GF-D8 (cell line): ENCODE measurements at regions not wholly inside any gene's neighbourhood (a gene's known extent, or its start where the extent isn't known, plus 50 kb on each side); places are given as distances from the start of the nearest gene placed in this dataset.

Source experiments
- DNase-seq: peaks from one replicate; lab custom pipeline; 2025; lab: John Stamatoyannopoulos, UW

DNA sequence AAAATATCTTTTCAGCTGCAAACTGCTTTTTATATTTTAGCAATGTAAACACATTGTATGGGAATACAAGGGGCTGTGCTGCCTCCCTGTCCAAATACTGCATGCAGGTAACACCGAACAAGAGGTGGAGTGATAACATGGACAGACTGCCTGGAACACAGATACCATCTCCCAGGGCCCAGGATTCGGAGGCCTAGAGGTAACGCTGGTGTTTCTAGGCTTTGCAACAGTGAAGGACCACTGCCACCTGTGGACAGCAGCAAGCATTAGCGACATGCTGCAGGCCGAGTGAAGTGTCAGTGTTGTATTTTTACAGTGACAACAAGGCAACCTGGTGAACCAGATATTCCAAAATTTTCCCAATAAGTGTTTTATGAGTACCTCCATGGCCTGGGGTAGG is 379.1 kb downstream of the DMRT2 start:
- DNase-seq: no peak

DNA sequence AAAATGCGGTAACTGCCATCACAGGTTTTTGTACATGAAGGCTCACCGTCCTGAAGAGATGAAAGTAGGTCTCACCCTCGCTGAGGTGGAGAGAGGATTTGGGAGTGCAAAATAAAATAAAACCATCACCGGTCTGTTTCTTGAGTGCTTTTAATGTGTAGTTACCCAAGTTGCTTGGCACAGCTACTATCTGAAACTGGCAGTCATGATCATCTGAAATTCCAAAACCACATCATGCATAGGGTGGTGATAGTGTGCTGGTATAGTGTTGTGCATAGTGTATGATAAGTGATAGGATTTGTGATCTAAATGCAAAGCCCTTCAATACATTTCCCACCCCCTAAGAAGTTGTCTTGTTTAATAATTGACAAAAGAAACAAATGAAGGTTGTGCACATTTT is 381.3 kb downstream of the DMRT2 start:
- no peak for DNase-seq

DNA sequence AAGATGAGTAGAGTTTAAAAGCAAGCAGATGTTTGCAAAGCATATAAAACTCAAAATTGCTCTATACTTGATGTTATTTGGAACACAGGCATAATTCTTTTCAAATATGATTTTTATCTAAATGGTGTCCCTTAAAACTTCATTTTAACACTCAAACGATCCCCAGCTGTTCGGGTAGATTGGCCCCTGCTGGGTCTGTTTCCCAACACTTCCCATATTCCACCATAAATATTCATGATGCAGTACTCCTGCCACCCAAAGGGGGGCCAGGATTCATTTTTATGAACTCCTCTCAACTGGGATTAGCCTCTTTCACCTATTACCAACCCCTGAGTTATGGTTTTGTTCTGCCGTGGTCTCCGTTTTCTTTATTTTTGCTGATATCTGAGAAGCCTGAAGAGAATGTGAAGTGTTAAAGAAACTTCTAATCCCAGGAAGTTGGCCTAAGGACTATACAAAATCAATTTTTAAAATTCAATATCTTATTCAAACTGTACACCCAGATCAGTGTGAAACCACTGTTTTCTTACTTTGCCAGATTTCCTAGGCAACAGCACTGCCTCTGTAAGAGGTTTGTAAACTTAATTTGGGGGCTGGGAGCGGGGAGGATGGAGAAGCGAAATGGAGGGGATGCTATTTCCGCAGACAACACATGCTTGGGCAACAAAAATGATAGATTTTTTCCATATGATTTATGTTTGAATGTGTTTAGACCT is 384.1 kb downstream of the DMRT2 start:
- no peak for DNase-seq

DNA sequence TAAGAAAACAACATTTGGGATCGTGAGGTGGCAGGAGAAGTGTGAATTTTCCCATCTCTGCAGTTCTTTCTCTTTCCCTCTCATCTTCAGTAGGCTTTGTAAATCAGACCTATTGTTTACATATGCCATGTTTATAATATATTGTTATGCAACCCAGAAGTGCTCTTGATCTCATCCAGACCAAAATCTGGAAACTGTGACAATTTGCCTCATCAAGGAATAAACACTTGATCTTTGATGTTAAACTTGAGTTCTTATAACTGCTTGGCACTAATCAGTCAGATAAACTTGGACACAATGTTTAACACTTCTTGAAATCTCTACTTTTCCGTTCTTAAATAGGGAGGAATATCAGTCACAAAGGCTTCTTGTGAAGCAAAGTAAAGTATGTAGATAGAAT is 384.7 kb downstream of the DMRT2 start:
- DNase-seq: no peak

DNA sequence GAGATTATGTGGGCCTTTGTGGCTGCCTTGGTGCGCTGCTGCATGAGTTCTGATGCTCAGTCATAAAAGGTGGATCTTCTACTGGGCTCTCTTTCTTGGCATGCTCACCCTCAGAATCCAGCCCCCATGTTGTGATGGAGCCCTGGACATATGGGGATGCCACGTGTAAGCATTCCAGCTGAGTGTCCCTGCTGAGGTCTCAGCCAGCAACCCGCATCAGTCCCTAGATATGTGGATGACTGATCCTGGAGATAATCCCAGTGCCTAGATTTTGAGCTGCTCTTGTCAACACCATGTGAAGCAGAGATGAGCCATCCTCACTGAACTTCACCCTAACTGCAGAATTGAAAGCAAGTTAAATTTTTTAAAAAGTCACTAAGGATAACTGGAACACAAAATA is 390.1 kb downstream of the DMRT2 start:
- no peak for DNase-seq

DNA sequence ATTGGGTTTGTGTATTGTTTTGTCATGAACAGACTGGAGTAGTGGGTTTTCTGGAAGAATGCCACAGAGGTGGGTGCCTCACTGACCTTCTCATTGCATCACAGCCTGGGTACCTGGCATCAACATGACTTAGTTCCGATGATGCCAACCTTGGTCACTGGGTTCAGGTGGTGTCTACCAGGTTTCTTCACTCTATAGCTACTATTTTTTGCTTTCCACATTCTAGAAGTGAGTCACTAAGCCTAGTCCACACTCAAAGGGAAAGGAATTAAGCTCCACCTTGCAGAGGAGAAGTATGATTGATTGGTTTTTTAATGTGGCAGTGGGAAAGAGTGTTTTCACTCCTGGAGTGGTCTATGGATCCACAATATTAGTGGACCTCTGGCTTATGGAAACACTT is 391.9 kb downstream of the DMRT2 start:
- no peak for DNase-seq

DNA sequence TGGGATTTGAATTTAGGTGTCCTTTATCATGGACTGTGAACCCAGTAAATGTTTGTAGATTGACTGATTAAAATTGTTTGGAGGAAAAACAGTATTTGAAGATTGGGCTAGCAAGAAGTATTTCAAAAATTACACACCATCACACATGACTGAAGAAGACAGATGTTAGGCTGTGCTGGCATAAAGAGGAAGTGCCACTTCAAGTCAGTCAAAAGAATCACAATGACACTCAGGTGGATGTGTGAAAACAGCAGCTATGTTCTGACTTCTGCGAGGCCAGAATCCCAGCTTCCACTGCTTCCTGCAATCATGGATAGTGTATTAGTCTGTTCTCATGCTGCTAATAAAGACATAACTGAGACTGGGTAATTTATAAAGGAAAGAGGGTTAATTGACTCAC is 393.3 kb downstream of the DMRT2 start:
- DNase-seq: no peak

DNA sequence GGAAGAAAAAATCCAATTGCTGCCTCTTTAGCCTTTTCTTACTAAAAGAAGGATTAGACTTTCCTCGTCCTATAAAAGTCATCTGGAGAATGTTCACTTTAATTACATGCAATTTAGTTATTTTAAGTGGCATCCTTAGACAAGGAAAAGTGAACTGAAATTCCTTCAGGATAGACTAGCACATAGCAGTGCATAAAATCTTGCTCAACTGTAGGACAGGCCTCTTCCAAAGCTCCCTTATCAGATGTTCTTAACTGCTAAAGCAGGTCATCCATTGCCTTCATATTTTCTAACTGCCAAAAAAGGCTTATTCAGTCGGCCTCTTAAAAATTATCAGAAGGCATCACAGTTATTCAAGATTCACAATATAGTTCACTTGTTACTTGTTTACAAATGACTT is 396.5 kb downstream of the DMRT2 start:
- DNase-seq: no peak

DNA sequence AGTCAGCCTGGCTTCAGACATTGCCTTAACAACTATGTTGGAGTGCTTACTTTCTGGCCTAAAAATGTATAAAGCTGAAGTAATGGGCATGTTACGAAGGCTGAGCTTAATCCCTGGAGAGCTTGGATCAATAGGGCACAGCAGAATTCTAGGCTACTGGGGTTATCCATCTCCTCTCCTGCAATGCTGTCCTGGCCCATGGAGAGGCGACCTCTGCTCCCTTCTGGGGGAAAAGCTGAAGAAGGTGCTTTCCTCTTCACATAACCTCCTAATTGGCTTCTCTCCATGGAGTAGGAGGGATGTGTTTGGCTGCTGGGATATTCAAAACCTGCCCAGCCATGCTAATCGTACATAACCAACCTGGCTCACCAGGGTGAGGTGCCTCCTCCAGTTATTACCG is 403.5 kb downstream of the DMRT2 start:
- no peak for DNase-seq

DNA sequence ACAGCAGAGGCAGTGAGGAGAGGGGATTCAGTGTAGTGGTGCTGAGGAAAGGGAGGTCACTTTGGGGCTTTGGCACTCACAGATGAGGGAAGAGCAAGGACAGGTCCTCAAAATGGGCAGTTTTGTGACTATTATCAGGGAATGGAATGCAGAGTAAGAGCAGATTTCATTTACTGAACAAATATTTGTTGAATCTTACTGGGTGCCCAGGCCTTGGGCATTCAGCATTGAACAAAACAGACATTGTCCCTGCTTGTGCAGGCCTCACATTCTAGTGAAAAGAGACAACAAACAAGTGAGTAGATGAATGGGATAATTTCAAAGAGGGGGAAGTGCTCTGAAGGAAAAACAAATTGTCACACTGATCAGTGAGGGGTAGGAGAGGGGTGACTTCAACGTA is 404.1 kb downstream of the DMRT2 start:
- DNase-seq: no peak

DNA sequence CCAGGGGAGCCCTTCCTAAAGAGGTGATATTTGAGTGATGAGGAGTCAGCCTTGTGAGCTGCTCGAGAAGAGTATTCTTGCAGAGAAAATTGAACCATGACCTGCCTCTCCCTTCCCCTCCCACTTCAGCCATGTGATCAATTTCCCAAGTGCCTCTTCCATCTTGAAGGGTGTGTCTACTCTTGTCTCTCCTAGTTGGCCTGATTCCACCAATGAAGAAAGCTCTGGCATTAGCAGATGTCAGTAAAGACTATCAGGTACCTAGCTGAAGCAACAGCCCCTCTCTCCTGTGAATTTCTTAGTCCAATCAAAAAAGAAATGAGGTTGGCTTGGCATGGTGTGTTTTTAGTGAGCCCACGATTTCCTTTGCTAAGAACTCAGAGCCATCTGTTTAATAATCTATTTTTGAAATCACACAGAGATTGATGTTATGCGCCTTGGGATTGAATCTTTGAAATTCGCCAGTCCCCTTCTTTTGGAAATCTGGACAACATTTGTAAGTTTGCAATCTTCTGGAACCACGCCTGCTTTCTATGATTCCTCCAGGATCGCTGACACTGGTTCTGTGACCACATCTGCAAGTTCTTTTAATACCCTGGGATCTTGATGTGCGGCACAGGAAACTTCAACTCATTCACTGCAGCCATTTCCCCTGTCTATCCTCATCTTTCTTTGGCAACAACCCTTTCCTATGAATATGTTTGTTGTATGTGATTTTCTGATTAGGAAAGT is 404.6 kb downstream of the DMRT2 start:
- DNase-seq: no peak

DNA sequence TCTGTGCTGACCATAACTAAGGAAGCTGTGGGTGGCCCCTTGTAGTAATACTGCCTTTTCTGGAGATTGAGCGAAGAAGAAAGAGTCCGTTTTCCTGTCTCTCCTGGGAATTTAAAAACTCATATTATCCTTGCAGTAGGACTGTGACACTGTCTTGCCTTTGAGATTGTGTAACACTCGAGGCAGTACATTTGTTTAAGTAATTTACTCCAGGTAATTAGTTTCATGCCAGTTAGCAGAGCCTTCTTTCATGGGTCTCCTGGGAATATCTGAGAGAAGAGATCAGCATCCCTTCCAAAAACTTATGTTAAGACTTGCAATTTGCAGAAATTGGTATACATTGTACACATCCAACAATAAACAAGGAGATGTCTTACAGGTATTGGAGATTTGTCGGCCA is 405.6 kb downstream of the DMRT2 start:
- DNase-seq: no peak

DNA sequence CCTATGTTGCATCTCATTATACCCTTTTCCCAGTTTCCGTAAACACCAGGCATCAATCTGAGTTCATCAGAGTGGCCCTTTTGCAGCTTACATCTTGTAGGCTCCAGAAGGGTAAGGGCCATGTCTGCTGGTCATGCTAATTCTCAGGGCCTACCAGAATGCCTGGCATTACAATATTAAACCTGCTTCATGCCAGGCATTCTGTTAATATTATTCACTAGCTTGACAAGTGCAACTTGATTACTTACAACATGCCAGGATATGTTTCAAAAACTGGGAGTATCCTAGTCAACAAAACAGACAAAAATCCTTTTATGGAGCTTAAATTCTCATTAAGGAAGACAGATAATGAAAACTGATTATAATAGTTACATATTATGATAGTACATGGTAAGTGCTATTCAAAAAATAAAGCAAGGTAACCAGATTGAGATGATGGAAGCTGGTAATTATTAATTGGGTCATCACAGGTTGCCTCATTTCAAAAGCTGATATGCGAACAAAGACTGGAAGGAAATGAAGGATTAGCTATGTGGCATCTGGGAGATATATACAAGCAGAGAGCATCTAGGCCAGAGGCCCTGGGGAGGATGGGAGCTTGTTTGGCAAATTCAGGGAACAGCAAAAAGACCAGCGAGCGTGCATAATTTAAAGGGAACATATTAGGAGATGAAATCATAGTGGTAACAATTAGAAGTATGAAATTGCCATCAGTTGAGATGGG is 406.3 kb downstream of the DMRT2 start:
- no peak for DNase-seq

DNA sequence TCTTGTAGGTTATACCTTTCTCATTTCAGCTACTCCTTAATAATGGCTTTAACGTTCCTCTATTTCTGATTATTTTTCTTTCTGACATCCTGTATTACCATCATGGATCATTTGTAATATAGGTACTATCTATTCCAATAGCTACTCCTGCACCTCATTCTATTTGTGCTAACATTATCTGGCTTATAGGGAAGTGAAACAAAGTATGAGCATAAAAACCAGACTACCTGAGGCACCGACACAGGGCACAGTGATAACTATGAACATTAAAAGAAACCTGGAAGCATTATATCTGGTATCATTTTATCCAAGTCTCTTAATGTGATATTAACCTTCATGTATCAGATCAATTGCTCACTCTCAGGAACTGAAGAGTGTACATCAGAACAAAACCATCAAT is 407.3 kb downstream of the DMRT2 start:
- DNase-seq: no peak

DNA sequence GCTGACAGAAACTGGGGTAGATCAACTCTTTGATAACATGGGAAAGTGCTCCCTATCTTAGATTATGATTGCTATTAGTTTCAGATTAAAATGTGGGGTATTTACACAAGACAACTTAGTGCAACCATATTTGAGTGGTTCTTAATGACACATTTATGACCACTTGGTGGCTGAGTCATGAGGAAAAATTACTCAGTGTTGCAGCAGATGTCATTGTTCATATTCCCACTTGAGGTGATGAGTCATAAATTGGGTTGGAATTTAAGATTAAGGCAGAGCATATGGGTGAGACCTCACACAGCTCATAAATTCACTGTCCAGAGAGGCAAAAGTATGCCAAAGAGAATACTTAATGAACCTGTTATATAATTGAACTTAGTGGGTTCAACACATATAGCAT is 408.3 kb downstream of the DMRT2 start:
- DNase-seq: no peak

DNA sequence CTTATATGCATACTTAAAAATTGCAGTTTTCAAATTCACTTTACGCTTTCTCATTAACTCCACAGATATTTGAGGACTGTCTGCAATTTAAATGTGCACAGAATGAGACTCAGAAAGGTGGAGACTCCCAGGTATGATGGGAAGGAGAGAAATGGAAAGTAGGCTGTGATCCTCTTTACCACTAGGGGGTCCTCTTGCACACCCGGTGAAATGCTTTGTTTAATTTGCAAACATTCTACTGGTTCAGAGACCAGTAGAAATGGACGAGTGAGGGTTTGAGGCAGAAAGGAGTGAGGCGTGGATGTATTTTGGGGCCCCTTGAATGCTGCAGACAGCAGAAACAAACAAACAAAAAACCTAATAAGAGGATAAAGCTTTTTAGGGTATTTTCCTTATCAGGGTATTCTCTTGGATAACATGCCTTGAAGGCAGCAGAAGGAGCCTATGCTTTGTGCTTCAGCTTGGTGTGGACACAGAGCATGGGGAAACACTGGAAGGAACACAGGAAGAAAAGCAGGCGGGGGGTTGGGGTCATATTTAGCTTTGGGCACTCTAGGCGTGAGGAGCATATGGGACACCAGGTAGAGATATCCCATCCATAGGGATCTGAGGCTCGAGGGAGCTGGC is 410.1 kb downstream of the DMRT2 start:
- no peak for DNase-seq

DNA sequence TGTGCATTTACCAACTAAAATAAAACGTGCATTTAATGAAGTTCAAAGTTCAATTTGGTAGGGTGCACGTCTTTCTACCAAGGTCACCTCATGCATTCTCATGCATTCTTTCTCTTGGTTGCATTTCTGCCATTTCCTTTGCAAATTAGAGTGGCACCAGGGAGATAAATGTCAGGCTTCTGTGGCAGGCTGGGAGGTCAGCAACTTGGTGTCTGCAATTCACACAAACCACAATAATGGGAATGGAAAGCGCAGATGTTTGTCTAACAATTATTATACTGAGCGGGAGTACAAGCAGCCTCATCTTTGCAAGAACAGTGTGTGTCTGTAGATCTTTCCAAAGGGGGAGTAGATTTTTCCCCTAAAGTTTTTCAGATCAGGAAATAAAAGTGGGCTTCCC is 411.7 kb downstream of the DMRT2 start:
- no peak for DNase-seq

DNA sequence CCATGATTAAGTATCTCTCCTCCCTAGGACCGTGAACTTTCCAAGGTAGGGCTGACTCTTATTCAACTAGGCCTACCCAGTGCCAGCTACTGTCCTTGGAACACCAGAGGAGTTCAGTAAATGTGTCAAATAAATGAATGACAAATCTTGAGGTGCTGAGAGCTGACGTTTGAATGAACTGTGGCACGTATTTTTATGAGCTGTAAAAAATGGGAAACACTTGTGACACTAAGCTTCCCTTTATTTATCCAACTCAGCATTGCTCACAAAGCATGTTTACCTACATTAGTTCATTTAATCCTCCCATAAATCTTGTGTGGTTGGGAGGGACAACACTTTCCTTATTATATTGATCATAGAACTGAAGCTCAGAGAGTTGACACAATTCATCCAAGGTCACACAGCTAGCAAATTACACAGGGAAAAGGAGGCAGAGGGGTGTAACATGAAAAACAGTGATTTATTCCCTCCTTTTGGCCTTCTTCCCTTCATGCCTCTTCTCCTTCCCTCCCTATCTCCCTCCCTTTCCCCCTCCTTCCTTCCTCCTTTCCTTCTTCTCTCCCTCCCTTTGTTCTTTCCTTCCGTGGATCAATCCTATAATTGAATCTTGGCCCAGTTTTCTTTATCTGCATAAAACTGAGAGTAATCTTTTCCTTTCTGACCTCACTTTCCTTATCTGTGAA is 412.6 kb downstream of the DMRT2 start:
- no peak for DNase-seq

DNA sequence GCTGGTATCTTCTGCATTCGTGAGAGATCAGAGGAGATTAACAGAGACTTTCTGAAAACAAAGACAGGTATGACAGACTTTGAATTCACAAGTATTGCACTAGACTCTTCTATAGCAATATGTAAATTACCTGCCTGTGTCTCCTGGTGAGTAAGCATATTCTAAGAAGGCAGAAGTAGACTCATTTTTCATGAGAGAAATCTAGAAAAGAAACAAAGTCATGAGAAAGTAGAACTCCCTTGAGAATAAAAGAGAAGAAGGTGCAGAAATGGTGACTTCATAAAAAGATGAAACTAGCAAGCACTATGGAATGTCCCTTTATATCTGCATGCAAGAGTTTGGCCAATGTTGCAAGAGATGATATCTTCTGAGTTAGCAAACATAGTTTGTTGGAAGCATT is 419.8 kb downstream of the DMRT2 start:
- DNase-seq: no peak

DNA sequence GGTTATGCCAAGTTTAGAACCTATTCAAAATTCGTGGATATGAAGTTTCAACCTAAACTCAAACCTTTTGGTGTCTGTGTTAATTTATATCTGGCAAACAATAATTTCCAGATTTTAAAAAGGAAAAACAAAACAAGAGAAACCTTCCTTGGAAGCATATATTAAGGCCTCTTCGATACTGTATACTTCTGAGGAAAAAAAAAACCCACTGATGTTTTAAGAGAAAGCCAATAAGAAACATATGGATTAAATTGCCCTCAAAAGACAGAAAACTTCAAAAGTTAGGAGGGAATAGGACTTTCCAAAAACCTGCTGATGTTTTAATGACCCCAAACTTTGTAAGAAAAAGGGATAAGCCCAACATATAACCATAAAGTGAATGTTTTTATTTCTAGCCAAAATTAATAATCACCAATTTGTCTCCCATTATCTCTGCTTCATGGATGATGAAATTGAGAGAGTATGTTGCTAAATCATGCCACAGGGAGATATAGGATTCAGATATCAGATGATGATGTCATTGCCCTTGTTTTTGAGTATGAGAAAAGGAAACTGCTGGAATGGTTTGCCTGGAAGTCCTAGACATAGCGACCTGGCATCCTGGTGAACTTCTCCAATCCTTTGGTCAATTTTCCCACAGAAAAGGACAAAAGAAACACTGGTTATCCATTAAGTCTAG is 423.9 kb downstream of the DMRT2 start:
- DNase-seq: no peak

DNA sequence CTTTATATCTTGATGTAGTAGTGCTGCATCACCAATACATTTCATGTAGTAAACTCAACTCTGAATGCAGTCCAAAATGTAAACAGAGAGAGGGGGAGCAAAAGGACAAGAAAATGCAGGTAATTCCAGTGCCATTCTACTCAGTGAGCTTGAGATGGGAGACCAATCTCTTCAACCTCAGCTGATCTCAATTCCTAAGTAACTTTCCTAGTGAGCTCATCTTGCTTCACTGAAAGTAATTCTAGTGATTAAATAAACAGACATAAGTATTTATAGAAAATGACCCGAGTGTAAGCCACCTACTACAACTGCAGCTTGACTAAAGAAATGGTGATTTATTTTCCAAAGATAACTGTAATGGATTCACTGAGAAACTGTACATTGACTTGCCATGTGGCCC is 424.5 kb downstream of the DMRT2 start:
- DNase-seq: no peak
